ENCODE measurements at regions not wholly inside any gene's neighbourhood (a gene's known extent, or its start where the extent isn't known, plus 50 kb on each side); places are given as distances from the start of the nearest gene placed in this dataset.

DNA sequence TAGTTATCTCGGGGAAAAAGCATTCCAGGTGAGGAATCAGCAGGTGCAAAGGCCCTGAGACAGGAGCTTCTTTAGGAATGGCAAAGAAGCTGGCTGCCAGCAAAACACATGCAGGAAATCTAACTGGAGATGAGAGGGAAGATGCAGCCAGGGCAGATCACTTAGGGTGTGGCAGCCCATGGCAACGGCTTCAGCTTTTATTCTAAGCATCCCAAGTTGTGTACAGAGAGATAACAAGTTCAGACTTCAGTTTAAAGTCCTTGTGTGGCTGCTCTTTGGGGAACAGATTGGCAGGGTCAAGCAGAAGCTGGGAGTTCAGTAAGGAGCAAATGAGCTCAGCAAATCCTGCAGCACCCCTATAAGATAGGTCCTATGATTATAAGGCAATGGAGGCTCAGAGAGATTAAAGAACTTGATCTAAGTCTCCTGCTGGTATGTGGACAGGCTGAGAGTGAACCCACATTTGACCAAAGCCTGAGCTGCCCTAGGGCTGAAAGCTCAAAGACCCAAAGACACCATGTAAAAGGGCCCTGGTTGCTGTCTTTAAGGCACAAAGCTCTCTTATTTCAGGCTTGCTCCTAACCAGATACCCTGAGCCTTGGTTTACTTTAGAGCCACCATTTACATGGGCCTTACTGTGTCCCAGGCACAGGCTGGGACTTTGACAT lies 466.8 kb downstream of the SOX6 start:
- no peak for DNase-seq

GRCh38 chr11:15890031-15890713 lies 466.2 kb downstream of the SOX6 start:
- DNase-seq: no peak

DNA sequence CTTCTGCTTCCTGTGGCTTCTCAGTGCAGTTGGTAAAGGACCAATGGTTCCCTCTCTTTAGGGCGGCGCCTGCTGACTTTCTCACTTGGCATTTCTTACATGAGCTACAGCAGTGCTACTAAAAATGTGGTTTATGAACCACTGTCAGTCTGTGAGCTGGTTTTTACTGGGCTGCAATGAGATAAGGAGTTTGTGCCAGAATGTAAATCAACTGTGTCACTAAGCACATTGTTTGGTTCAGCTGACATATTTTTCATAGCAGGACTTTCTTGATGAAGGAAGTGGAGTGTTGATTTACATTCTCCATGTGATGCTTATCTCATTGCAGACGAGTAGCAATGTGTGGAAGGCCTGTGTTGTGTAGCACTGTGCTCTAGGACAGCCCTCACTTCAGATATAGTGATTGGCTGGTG lies 463.3 kb downstream of the SOX6 start:
- DNase-seq: no peak

DNA sequence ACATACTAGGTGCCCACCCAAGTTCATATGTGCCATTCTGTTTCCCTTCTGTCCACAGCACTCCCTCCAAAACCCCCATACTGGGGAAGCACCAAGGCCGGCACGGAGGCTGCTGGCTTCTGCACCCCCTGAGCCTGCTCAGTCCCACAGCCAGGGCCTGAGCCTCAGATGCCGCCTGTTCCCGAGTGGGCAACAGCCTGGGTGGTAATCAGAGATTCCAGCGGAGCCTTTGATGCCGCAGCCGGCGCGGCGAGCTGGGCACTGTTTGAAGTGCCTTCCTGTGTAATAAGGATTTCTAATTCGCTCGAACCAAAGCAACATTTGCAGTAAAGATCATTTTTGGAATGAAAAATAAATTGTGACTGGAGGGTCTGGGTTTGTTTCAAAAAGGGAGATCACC lies 460.3 kb downstream of the SOX6 start:
- no peak for DNase-seq

DNA sequence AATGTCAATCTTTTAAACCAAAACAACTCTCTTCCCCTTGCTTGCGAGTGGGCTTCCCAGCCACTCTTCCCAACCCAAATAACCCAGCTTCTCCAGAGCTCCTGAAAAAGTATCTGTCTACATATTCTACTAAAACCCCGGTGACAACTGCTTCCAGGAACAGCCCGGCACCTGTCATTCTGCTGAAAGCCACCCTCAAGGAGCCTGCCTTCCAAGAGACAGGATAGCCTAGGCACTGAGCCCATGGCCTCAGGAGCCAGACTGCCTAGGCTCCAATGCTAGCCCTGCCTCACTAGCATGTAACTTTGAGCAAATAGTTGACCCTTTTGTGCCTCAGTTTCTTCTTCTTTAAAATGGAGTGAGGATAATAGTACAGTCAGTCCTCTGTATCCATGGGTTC lies 459.8 kb downstream of the SOX6 start:
- no peak for DNase-seq

- DNase-seq: no peak
Measured at GRCh38 chr11:15897211-15897960, 459.0 kb downstream of the SOX6 start.

DNA sequence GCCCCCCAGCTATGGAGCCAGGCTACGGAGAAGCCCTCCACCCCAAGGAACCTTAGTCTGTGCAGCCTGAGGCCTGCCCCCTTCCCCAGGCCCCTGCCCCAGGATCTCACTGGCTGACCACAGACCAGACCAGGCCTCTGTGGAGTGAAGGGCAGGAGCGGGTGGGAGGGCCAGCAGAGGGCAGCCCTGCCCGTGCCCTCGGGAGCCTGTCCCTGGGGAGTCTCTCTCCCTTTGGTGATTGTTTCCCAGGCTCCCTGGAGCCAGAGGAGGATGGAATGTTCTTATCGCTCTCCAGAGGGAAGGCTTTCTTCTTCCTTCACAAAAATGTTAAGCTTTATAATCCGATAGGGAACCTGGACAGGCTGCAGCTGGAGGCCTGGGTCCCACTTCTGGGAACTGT lies 455.3 kb downstream of the SOX6 start:
- DNase-seq: no peak

DNA sequence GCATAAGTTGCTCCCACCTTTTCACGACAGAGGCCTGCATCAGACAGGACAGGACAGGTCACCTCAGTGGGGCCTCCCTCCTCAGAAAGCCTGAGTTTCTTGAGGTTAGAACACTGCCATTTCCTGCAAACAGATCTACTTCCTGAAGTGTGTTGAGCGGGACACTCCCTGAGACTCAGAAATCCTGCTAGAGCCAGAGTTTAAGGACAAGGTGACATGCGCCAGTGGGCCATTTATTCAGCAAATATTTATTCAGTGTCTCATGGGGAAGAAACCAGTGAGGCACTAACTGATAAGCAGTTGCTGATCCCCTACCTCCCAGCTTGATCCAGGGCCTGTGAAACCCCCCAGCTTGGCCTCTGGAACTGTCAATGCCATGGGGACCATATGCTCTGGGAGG lies 454.6 kb downstream of the SOX6 start:
- no peak for DNase-seq

- no peak for DNase-seq
Measured at GRCh38 chr11:15903246-15903645, 453.1 kb downstream of the SOX6 start.

DNA sequence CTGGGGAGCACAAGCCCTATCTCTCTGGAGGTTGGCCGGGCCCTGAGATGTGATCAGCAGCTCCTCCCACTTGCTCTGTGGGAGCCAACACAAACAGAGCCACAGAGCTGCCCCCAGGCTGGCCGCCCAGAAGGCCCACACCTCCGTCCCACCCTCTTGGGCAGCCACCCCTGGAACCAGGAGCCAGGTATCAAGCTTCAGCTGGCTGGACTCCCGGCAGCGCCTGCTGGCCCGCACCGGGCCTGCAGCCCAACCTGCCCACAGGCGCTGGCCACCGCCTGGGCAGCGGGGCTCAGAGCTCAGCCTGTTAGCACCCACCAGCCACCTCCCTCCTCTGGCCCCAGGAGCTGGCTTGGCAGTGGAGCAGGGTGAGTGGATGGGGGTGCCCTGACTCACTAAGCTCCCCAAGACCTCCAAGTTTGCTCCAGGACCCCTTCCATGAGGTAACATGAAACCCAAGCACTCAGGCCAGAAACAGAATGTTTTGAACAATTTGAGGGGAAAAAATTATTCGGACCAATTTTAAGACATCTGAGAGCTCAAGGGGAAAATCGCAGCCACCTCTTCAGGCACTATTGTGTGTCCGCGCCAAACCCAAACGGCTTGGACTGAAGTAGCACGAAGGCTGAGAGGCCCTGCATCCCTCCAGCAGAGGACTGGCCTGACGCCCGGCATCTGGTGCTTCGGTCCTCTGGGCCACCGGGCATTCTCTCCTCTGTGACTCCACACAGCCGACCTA lies 450.8 kb downstream of the SOX6 start:
- no peak for DNase-seq

DNA sequence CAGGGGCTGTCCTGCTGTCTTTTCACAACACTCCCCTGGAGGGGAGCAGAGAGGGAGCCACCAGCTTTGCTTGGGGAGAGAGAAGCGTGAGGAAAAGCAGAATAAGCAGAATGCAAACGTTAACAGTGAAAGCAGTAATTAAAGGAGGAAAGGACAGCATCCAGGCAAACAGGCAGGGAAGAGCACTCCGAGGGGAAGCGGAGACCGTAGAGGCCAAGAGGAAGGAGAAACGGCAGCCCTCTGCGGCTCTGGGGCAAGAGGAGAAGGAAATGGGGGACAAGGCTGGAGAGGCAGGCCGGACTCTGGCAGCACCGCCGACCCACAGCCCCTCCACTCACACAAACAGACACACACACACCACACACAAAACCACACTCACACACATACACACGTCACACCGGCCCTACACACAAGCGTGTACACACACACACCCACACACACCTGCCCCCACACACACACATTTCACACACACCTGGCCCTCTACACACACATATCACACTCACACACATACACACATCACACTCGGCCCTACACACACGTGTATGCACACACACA lies 449.8 kb downstream of the SOX6 start:
- no peak for DNase-seq

GRCh38 chr11:15907806-15908205 lies 448.5 kb downstream of the SOX6 start:
- DNase-seq: no peak

DNA sequence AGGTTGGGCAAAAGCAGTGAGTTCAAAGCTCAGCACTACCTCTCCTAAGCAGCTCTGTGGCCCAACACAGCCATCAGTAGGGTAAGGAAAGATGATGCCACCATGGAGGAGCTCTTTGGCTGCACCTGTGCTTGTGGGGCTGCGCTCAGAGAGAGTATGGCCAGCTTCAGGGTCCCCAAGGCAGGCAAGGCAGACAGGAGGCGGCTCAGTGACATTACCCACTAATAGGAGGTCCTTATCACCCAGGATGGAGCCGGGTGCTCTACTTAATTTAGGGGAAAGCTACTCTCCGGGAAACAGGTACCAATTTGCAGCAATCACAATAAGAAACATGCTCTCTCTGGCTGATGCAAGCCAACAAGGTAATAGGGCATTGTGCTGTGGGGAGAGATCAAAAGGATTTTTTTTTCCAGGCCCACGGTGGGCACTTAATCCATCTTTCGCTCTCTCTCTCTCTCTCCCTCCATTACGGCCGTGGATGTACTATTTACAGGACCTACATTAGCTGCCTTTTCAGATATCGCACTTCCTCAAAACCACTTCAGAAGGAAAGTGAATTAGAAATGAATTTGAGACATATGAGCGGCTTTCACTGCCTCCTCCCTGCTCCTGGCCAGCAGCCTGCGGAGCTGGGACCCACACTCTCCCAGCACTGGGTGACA lies 446.3 kb downstream of the SOX6 start:
- DNase-seq: no peak

GRCh38 chr11:15910761-15911160 lies 445.6 kb downstream of the SOX6 start:
- DNase-seq: no peak

DNA sequence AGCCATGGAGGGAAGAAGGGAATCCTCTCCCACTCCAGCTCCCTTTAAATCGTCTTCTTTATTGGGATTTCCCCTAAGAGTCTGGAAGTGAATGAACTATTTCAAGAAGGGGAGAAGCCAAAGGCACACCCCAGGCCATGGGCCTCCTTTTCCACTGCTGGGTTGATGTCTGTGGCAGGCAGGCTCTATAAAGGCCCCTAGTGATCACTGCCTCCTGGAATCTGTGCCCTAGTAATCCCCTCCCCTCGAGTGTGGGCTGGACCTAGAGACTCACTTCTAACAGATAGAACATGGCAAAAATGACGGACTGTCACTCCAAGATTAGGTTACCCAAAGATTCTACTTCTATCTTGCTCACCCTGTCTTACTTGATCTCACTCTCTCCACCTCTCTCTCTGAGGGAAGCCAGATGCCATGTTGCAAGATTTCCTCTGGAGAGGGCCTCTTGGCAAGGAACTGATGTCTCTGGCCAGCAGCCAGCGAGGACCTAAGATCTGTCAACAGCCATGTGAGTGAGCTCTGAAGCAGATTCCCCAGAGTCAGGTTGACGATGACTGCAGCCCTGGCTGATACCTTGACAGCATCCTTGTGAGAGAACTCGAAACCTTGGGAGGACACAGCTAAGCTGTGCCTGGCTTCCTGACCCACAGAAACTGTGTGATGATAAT lies 444.8 kb downstream of the SOX6 start:
- DNase-seq: no peak

DNA sequence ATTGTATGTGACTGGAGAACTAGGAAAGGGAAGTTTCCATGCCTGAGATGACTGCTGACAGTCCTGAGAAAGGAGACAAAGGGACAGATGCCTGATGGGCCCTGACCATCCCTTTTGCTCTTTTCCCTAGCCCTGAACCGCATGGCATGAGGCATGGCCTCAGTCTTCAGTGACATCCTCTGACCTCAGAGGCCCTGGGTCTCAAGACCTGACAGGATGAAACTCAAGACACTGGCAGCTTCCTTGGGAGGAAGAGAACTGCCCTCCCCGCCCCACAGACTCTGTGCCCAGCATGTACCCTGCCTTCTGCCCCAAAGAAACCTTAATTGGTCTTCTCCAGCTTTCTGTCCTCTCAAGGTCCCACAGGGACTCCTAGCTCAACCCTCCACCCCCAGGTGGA lies 444.1 kb downstream of the SOX6 start:
- no peak for DNase-seq

DNA sequence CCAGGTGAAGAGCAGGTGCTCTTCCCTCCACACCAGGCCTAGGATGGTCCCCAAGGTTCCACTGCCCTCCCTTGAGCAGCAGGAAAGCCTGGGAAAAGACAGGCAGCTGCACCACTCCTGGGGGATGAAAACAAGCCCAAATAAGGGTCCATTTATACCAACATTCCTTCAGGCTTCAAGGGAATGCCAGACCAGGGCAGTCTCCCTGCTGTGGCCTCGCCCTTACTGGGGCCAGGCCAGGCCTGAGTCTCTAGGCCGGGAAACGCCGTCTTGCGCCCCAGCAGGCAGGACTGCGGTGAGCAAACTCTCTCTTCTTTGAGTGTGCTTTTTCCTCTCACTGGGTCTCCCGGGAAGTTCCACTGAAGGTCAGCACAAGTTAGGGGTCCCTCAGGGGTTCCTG lies 443.5 kb downstream of the SOX6 start:
- no peak for DNase-seq

DNA sequence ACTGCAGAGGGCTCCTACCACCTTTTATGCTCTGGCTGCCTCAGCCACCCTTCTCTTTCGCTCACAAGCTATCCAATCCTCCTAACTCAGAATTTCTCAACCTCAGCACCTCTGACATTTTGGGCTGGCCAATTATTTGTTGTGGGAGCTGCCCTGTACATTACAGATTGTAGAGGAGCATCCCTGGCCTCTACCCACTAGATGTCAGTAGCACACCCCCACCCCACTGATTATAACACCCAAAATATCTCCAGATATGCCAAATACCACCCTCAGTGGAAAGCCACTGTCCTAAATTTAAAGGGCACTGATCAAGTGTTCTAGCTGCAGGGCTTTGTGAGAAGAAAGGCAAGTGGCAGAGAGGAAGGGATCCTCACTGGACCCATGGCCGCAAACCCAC lies 443.1 kb downstream of the SOX6 start:
- no peak for DNase-seq

Measured in activated gamma-delta T cell (primary cell).